Muscle of leg (tissue), 3 donors: ENCODE measurements at regions not wholly inside any gene's neighbourhood (a gene's known extent, or its start where the extent isn't known, plus 50 kb on each side); places are given as distances from the start of the nearest gene placed in this dataset.

Source experiments
- DNase-seq: peaks from one replicate; pipeline ENCODE4 v3.0.0; 2013
- H3K27ac ChIP-seq: one replicate; pipeline ENCODE4 v1.5.1; 2013; ENCODE audit warnings: mild to moderate bottlenecking, low read length, control low read depth
- H3K27me3 ChIP-seq: one replicate; pipeline ENCODE4 v1.6.1; 2013; ENCODE audit warnings: low read length; ENCODE audit not compliant: control insufficient read depth, insufficient read depth
- H3K36me3 ChIP-seq: one replicate; pipeline ENCODE4 v1.6.1; 2013; ENCODE audit warnings: low read length; ENCODE audit not compliant: control insufficient read depth, insufficient read depth
- H3K4me1 ChIP-seq: one replicate; pipeline ENCODE4 v1.6.1; 2013; ENCODE audit warnings: low read length; ENCODE audit not compliant: control insufficient read depth, insufficient read depth
- H3K4me3 ChIP-seq: one replicate; pipeline ENCODE4 v1.5.1; 2013; ENCODE audit warnings: low read length, control low read depth
- H3K9me3 ChIP-seq: replicated peaks from 2 replicates; pipeline ENCODE4 v1.6.1; 2013; ENCODE audit warnings: low read depth, low read length; ENCODE audit not compliant: control insufficient read depth
- WGBS: methylation state at CpG from one replicate; pipeline ENCODE4 v1.1.5; 2013; ENCODE audit warnings: missing lambda C conversion rate; ENCODE audit not compliant: insufficient coverage; 5-methylcytosine and 5-hydroxymethylcytosine counted together

DNA sequence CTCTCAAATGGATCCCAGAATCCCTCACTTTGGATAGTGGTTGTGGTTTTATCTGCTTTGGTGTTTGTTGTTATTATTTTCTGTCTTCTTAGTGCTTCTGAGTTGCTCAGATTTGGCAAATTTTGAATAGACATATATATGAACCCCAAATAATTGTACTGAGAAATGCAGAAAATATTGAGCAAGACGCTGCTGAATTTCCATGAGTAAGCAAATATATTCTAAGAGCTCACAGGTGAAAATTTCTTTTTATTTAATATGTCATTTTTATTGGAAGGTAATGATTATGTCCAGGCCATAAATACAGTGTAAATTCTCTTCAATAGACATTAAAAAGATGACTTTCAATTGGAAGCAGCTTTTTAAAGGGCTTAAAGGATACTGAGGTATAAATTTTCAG lies 152.1 kb downstream of the FAT3 start:
- H3K27me3 ChIP-seq: no peaks in the 10 kb centered on the region
- H3K27ac ChIP-seq: no peak overlapping the region
- H3K36me3 ChIP-seq: no peaks in the 10 kb centered on the region
- no peaks in the 10 kb centered on the region for H3K9me3 ChIP-seq
- WGBS: no CpG with 5 or more reads among the region's 1 CpG
- no peak for DNase-seq
- no peak overlapping the region for H3K4me3 ChIP-seq
- H3K4me1 ChIP-seq: no peaks in the 10 kb centered on the region

DNA sequence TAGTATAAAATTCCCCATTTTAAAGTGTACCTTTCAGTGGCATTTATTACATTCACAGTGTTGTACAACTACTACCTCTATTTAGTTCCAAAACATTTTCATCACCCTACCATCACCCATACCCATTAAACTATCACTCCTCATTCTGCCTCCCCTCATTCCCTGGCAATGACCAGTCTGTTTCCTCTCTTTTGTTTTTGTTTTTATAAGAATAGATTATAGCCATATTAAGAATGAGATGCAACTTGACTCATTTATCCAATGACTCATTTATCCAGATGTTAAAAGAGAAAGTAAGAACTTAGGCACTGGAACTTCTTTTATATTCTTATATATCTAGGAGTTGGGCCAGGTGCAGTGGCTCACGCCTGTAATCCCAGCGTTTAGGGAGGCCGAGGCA lies 156.3 kb downstream of the FAT3 start:
- Histone ChIP-seq H3K27ac (no peak overlapping the region), H3K4me1 (peaks cover 4% of the 10 kb centered on the region), H3K4me3 (no peak overlapping the region), H3K9me3 (no peaks in the 10 kb centered on the region), H3K27me3 (no peaks in the 10 kb centered on the region), H3K36me3 (no peaks in the 10 kb centered on the region)
- WGBS: no CpG with 5 or more reads among the region's 3 CpGs
- DNase-seq: no peak

DNA sequence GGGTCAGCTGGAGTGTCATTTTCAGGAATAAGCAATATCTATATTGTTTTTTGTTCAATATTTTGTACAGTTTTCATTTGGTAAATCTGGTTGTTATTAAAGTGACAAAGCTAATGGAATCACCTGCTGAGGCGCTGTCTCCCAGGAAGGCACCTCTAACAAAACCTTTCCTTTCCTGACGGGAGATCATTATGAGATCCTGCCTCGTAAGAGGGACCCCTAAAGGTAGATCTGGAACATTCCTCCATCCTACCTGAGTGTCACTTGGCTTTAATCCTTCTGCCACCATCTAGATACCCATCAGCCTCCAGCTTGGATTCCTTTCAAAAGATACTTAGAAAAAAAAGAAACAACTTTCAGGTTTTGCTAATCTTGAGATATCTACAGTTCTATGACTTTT lies 157.7 kb downstream of the FAT3 start:
- WGBS: 100% methylated on average over 2 of the region's 3 CpGs
- H3K36me3 ChIP-seq: no peaks in the 10 kb centered on the region
- H3K4me3 ChIP-seq: no peak overlapping the region
- DNase-seq: no peak
- no peaks in the 10 kb centered on the region for H3K9me3 ChIP-seq
- H3K27me3 ChIP-seq: no peaks in the 10 kb centered on the region
- peaks cover 4% of the 10 kb centered on the region for H3K4me1 ChIP-seq
- H3K27ac ChIP-seq: no peak overlapping the region

DNA sequence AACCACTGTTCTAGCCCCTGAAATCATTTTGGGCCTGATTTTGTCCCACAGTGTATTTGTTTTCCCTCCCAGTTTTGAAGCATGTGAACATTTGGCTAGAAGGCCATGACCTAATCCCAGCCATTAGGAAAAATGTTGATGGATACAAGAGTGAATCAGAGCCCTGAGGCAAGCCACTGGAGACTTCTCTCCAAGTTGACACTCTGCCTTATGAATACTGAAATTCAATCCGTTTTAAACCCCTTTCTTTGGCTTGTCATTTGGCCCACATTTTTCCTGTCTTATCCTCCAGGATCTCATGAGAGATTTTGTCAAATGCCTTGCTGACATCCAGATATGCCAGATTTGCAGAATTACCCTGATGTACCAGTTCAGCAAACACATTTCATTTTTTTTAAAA lies 158.8 kb downstream of the FAT3 start:
- Histone ChIP-seq H3K4me3 (no peak overlapping the region), H3K4me1 (peaks cover 4% of the 10 kb centered on the region), H3K9me3 (no peaks in the 10 kb centered on the region), H3K36me3 (no peaks in the 10 kb centered on the region), H3K27me3 (no peaks in the 10 kb centered on the region), H3K27ac (no peak overlapping the region)
- 0% methylated on average over 1 of the region's 1 CpG for WGBS
- peak; percentile 19 for DNase-seq

DNA sequence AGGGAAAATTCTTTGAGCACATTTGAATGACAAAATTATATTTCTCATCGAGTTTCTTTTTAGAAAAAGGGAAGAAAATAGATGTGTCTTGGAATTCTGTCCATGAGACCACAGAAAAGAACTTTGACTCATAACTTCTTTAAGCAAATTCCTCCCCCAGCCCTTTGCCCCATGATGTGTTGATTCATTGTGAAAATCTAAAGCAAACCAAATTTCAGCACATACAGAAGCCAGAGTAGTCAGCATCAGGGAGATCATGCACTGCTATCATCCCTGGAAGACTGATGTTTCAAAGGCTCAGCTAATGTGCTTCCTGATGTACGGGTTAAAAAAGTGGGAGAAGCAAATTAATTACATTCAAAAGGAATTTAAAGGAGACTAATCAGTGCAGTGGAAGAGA lies 159.7 kb downstream of the FAT3 start:
- H3K9me3 ChIP-seq: no peaks in the 10 kb centered on the region
- no peaks in the 10 kb centered on the region for H3K27me3 ChIP-seq
- no peak overlapping the region for H3K4me3 ChIP-seq
- H3K4me1 ChIP-seq: peaks cover 4% of the 10 kb centered on the region
- H3K36me3 ChIP-seq: no peaks in the 10 kb centered on the region
- no peak overlapping the region for H3K27ac ChIP-seq
- DNase-seq: no peak
- 60% methylated on average over 1 of the region's 2 CpGs for WGBS

DNA sequence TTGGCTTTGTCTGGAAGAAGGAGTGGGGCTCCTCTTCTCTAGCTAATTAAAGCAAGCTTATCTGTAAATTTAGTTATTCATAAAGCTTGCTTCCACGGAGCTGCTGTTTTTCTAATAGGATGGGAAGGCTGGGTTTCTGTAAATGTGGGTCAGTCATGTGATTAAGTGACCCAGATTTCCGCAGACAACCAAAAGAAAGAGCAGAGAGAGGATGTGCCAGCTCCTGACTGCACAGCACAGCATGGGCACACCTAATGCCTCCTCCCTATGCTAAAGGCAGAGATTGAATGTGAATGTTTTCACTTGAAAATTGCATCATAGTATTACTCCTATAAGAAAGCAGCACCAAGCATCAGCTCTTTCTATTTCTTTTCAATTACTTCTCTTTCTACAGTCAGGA lies 160.2 kb downstream of the FAT3 start:
- 71% methylated on average over 1 of the region's 2 CpGs for WGBS
- DNase-seq: peak; percentile 7
- Histone ChIP-seq H3K27ac (no peak overlapping the region), H3K27me3 (no peaks in the 10 kb centered on the region), H3K36me3 (no peaks in the 10 kb centered on the region), H3K9me3 (no peaks in the 10 kb centered on the region), H3K4me3 (no peak overlapping the region), H3K4me1 (peaks cover 4% of the 10 kb centered on the region)

DNA sequence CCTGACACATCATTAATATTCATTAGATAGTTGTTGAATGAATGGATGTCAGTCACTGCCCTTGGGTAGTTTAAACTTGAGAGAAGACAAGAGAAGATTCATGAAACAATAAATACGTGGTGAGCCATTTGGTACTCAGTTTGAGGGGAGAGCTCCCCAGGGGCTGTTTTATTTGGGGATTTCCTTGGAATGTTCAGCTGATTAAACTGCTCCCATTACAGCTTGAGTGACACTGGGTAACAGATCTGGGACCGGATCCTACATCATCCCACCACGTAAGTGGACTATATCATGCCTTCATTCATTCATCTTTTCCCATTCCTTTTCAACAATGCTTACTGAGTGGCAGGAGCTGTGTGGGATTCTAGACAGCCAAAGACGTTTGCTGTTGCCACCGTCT lies 162.0 kb downstream of the FAT3 start:
- no peak for DNase-seq
- WGBS: 100% methylated on average over 1 of the region's 5 CpGs
- H3K4me3 ChIP-seq: no peak overlapping the region
- no peaks in the 10 kb centered on the region for H3K36me3 ChIP-seq
- H3K9me3 ChIP-seq: no peaks in the 10 kb centered on the region
- no peaks in the 10 kb centered on the region for H3K27me3 ChIP-seq
- no peak overlapping the region for H3K27ac ChIP-seq
- H3K4me1 ChIP-seq: peaks cover 4% of the 10 kb centered on the region

DNA sequence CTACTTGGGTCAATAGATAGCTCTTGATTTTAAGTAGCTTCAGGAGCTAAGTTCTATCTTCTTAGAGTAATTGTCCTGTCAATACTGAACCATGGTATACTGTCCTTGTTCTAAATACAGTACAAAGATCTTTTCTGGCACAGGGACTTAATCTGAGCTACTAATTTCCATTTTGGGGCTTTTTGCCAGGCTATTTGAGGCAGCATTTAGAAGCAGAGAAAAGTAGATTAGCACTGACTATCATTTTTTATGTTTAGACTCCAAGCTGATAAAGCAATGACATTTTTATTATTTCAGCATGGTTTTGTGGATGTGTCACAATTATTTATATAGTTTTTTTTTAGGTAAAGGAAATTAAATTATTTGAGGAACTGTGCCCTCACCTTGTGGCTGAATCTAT lies 163.2 kb downstream of the FAT3 start:
- H3K27ac ChIP-seq: no peak overlapping the region
- H3K27me3 ChIP-seq: no peaks in the 10 kb centered on the region
- no peaks in the 10 kb centered on the region for H3K9me3 ChIP-seq
- peak; percentile 19 for DNase-seq
- H3K4me3 ChIP-seq: no peak overlapping the region
- peaks cover 4% of the 10 kb centered on the region for H3K4me1 ChIP-seq
- H3K36me3 ChIP-seq: no peaks in the 10 kb centered on the region

DNA sequence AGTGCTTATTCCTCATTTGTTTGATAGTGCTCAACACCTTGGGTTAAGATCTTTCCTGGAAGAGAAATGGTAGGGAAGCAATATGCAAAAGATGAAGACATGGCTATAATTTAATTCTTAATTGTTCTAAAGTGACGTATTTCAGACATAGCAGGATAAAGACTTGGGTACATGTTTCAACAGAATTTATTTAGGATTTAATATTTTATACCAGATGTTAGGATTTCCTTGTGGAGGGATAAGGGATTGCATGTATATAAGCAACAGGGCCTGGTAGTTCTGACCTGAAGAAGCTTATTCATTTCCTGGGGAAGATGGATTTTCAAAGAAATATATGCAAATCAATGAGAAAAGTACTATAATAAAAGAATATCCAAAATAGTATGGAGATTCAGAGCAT lies 163.8 kb downstream of the FAT3 start:
- H3K36me3 ChIP-seq: no peaks in the 10 kb centered on the region
- no peaks in the 10 kb centered on the region for H3K27me3 ChIP-seq
- no peaks in the 10 kb centered on the region for H3K9me3 ChIP-seq
- WGBS: no CpG with 5 or more reads among the region's 1 CpG
- peaks cover 2% of the 10 kb centered on the region for H3K4me1 ChIP-seq
- DNase-seq: no peak
- H3K27ac ChIP-seq: no peak overlapping the region
- H3K4me3 ChIP-seq: no peak overlapping the region

DNA sequence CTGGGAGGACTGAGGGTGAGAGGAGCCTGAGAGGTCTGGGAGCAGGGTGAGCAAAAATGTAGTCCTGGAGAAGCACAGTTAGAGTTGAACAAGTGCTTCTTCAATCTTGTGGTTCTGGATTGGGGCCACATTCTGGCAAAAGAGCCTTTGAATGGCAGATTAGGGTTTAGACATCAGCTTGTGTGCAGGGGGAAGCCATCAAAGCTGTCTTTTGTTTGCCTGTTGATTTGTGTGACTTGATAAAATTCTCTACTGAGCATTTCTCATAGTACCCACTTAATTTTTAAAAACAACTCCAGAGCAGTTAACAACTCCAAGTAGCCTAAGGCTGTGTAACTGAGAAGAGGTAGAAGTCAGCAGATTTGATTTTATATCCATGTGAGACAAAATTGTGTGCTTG lies 166.2 kb downstream of the FAT3 start:
- Histone ChIP-seq H3K9me3 (no peaks in the 10 kb centered on the region), H3K4me3 (no peak overlapping the region), H3K27ac (no peak overlapping the region), H3K4me1 (no peaks in the 10 kb centered on the region), H3K36me3 (no peaks in the 10 kb centered on the region), H3K27me3 (no peaks in the 10 kb centered on the region)
- no peak for DNase-seq

DNA sequence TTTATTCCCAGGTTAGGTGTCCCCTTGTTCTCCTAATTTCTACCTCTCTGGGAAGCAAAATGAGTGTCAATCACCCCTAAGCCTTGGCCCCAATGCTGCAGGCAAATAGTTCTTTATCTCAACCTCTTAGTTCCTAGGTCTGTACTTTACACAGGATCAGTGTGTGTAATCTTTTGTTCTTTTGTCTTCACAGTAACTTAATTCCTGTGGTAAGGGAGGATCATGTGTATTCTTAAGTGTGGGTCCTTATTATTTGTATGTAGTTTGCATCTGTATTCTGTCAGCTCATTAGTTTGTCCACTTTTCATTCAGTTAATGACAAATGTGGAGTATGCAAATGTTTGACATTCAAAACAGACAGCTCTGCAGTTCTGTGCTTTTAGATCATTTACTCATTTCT lies 166.7 kb downstream of the FAT3 start:
- Histone ChIP-seq H3K9me3 (no peaks in the 10 kb centered on the region), H3K4me3 (no peak overlapping the region), H3K27ac (no peak overlapping the region), H3K27me3 (no peaks in the 10 kb centered on the region), H3K4me1 (no peaks in the 10 kb centered on the region), H3K36me3 (no peaks in the 10 kb centered on the region)
- DNase-seq: no peak
